ENCODE measurements at regions not wholly inside any gene's neighbourhood (a gene's known extent, or its start where the extent isn't known, plus 50 kb on each side); places are given as distances from the start of the nearest gene placed in this dataset.

GRCh38 chr7:106600569-106601373 lies 60.2 kb downstream of the CCDC71L start:
- TF ChIP-seq CTCF (IDR thresholded peaks at IDR 0.05) (no peak), POLR2A (IDR thresholded peaks at IDR 0.05) (no peak)
- Histone ChIP-seq H3K4me3 (no peak overlapping the region), H3K9me3 (no peaks in the 10 kb centered on the region), H3K4me1 (no peaks in the 10 kb centered on the region), H3K36me3 (no peaks in the 10 kb centered on the region), H3K27me3 (no peaks in the 10 kb centered on the region), H3K27ac (no peak overlapping the region)
- no peak for DNase-seq

GRCh38 chr7:106599343-106599698 lies 61.6 kb downstream of the CCDC71L start:
- Histone ChIP-seq H3K4me1 (no peaks in the 10 kb centered on the region), H3K27ac (peak overlapping the region in 1 of 4 donors; percentile 40), H3K36me3 (no peaks in the 10 kb centered on the region), H3K9me3 (no peaks in the 10 kb centered on the region), H3K27me3 (no peaks in the 10 kb centered on the region), H3K4me3 (no peak overlapping the region)
- TF ChIP-seq POLR2A (IDR thresholded peaks at IDR 0.05) (no peak), CTCF (IDR thresholded peaks at IDR 0.05) (no peak)
- DNase-seq = no peak

GRCh38 chr7:106598663-106599342 lies 62.2 kb downstream of the CCDC71L start:
- H3K27me3 ChIP-seq = no peaks in the 10 kb centered on the region
- H3K4me1 ChIP-seq = no peaks in the 10 kb centered on the region
- TF ChIP-seq CTCF (IDR thresholded peaks at IDR 0.05) (no peak), POLR2A (IDR thresholded peaks at IDR 0.05) (no peak)
- peak overlapping the region in 2 of 4 donors; percentile 34 to 42 for H3K4me3 ChIP-seq
- no peaks in the 10 kb centered on the region for H3K36me3 ChIP-seq
- DNase-seq = peak; percentile 57 to 90 (median 67)
- no peaks in the 10 kb centered on the region for H3K9me3 ChIP-seq
- H3K27ac ChIP-seq = peak overlapping the region in 1 of 4 donors; percentile 40

- no peaks in the 10 kb centered on the region for H3K27me3 ChIP-seq
- TF ChIP-seq CTCF (IDR thresholded peaks at IDR 0.05) (no peak), POLR2A (IDR thresholded peaks at IDR 0.05) (no peak)
- DNase-seq = no peak
- H3K36me3 ChIP-seq = no peaks in the 10 kb centered on the region
- no peak overlapping the region for H3K4me3 ChIP-seq
- H3K9me3 ChIP-seq = no peaks in the 10 kb centered on the region
- H3K4me1 ChIP-seq = no peaks in the 10 kb centered on the region
- no peak overlapping the region for H3K27ac ChIP-seq
Observed at GRCh38 chr7:106597751-106598546, 63.0 kb downstream of the CCDC71L start.

- no peak overlapping the region for H3K4me3 ChIP-seq
- no peaks in the 10 kb centered on the region for H3K9me3 ChIP-seq
- H3K27ac ChIP-seq = no peak overlapping the region
- TF ChIP-seq POLR2A (IDR thresholded peaks at IDR 0.05) = no peak
- no peaks in the 10 kb centered on the region for H3K4me1 ChIP-seq
- H3K36me3 ChIP-seq = no peaks in the 10 kb centered on the region
- no peak for DNase-seq
- no peaks in the 10 kb centered on the region for H3K27me3 ChIP-seq
Observed at GRCh38 chr7:106597014-106597413, 63.9 kb downstream of the CCDC71L start.

GRCh38 chr7:106595922-106596321 lies 65.0 kb downstream of the CCDC71L start:
- no peaks in the 10 kb centered on the region for H3K4me1 ChIP-seq
- DNase-seq = no peak
- H3K27ac ChIP-seq = no peak overlapping the region
- H3K36me3 ChIP-seq = no peaks in the 10 kb centered on the region
- TF ChIP-seq POLR2A (IDR thresholded peaks at IDR 0.05) (no peak), CTCF (IDR thresholded peaks at IDR 0.05) (no peak)
- no peak overlapping the region for H3K4me3 ChIP-seq
- H3K9me3 ChIP-seq = no peaks in the 10 kb centered on the region
- no peaks in the 10 kb centered on the region for H3K27me3 ChIP-seq

All from Peyer's patch (tissue), 4 donors.